Ramos (cell line): ENCODE measurements at regions not wholly inside any gene's neighbourhood (a gene's known extent, or its start where the extent isn't known, plus 50 kb on each side); places are given as distances from the start of the nearest gene placed in this dataset.

Source experiments
- in situ Hi-C: fragments of 300-500 bp; cut with MboI; formaldehyde crosslinking; loops from one replicate; pipeline ENCODE4 v1.14.3; 2022; ENCODE audit warnings: low sequenced_read_pairs; ENCODE audit not compliant: unreplicated experiment

DNA sequence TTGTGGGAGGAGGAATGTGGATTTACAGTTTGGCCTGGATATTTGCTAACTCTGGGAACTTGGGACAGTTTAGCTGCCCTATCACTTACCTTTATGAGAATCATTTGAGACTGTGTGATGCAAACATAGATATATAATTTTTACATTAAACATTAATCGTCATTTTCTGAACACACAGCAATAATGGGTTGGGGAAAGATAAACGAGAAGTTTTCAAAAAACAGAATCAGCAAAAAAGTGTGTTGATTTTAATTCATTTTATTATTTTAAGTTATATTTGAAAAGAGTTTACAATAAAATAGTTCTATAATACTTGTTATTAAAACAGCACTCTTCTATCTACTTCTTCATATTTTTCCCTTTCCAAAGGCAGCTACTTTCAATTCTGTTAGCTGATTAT lies 813.3 kb downstream of the SLC4A3 start:
- in situ Hi-C loops, result no loop called here

DNA sequence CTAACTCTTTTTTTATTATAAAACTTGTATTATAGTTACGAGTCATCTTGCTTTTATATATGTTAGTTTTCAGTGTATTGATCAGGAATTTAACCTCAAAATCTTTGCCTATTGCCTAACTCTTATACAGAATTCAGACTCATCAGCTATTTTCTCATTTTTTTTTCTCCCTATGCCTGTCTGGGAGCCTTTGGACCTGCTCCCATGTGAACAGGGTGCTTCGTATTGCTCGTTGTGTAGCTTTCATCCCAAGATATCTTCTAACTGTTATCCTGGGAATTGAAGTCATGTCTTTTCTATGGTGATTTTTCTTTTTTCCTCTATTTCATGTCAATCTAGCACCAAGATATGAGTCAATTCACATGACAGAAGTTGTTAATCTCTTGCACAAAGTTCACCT lies 814.0 kb downstream of the SLC4A3 start:
- in situ Hi-C loops, result no loop called here

DNA sequence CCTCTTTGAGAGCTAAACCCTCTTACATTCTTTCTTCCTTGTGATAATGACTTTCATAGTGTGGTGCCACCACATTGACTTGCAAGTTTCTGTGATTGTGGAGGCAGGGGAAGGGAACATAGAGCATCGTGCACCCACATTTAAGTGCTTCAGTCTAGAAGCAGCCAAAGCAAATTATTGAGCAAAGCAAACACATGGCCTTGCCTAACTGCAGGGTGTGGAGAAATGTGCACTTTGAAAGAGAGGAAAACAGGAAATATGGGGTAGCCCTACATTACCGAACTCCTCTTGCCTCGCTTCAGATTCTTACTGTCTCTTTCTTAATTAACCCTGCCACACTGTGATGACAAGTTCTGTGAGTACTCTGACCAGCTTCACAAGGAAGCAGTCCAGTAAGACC lies 814.6 kb downstream of the SLC4A3 start:
- in situ Hi-C loops, result no loop called here

- in situ Hi-C loops, result no loop called here
Measured at GRCh38 chr2:220445429-220446105, 818.1 kb downstream of the SLC4A3 start.

- in situ Hi-C loops, result no loop called here
Measured at GRCh38 chr2:220446106-220446712, 818.8 kb downstream of the SLC4A3 start.

DNA sequence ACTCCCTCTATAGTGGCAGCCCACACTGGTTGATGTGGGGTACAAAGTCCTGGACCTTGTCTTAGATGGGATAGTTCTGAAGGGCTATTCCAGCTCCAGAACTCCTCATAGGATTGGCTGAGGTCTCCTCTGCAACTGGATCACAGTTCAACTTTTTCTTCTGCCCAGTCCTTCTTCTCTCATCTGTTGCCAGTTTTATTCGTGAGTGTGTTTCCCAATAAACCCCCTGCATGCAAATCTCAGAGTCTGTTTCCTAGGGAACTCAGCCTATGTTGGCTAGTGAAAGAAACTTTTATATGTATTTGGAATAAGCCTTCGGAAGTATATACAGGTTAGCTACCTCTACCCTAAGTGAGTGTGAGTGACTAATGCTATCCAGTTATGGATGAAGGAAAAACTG lies 823.4 kb downstream of the SLC4A3 start:
- in situ Hi-C loops, result no loop called here

DNA sequence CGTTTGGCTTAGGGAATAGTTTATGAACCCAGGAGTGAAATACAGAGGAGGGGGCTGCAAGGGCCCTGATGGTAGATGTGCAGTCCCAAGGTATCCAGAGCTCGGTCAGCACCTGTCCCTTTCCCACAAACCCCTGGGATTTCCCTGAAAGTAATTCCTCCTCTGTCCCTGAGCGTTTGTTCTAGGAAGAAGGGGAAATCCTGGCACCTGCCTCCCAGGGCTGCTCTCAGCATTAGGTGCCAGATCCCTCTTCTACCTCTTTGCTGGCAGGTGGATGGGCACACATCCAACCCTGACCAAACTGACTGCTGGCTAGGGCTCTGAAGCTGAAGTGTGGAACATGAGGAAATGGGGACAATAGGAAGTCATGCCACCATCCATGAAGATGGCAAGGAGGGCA lies 824.0 kb downstream of the SLC4A3 start:
- in situ Hi-C loops, result no loop called here

- in situ Hi-C loops, result no loop called here
Measured at GRCh38 chr2:220452561-220452960, 825.1 kb downstream of the SLC4A3 start.

GRCh38 chr2:220455351-220455990 lies 828.0 kb downstream of the SLC4A3 start:
- in situ Hi-C loops, result no loop called here

- in situ Hi-C loops, result no loop called here
Measured at GRCh38 chr2:220458051-220458450, 830.6 kb downstream of the SLC4A3 start.

GRCh38 chr2:220460257-220460985 lies 833.0 kb downstream of the SLC4A3 start:
- in situ Hi-C loops, result no loop called here

- in situ Hi-C loops, result no loop called here
Measured at GRCh38 chr2:220463876-220464275, 836.4 kb downstream of the SLC4A3 start.

GRCh38 chr2:220465700-220466099 lies 838.3 kb downstream of the SLC4A3 start:
- in situ Hi-C loops, result no loop called here

DNA sequence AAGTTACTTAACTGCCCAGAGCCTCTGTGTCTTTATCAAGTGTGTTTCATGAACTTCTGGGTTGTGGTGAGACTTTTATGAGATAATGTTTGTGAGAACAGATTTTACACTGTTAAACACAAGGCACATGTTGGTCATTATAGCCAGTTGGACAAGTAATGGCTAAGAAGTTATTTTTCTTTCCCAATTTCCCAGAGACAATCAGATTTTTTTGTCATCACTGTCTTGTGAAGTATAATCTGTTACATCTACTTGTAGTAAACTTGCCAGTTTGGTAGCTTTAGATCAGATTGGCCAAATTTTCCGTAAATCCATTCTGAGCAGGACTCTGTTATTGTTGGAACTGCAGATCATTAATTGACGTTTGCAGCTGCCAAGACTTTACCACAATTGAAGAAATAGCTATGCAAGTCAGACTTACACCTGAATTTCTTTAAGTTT lies 838.8 kb downstream of the SLC4A3 start:
- in situ Hi-C loops, result no loop called here

- in situ Hi-C loops, result no loop called here
Measured at GRCh38 chr2:220469201-220469600, 841.8 kb downstream of the SLC4A3 start.

- in situ Hi-C loops, result no loop called here
Measured at GRCh38 chr2:220473611-220474010, 846.2 kb downstream of the SLC4A3 start.

- in situ Hi-C loops, result no loop called here
Measured at GRCh38 chr2:220476877-220477276, 849.4 kb downstream of the SLC4A3 start.

DNA sequence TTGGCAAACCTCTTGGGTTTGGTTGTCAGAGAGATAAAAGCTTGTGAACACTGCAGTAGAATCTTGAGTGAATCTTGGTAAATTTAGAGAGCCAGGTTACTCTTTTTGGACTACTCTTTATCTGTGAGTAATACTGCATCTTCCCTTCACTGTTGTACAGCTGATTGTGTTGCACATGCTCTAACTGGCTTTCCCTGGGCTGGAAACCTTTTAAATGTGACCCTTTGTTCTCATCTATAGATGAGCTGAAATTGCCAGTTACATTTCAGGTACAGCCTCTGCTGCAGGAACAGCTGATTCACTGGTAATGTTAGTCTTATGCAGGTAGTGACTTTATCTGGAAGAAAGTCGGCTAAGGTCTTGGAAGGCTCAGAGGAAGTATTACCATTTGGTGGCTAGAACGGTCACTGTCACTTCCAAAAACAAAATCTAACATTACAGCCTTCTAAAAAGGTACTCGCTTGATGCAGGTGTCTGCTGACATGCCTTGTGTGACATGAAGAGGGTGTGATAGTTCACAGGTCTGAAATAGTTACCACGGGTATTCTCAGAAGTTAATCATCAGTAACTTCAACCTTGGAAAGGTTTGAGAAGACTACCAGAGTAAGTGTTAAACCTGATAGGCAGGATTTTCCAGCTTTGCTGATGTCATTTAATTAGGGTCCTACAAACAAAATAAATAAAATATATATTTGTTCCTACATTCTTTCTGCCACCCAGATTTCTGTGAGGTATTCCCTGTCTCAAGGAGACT lies 851.1 kb downstream of the SLC4A3 start:
- in situ Hi-C loops, result no loop called here

DNA sequence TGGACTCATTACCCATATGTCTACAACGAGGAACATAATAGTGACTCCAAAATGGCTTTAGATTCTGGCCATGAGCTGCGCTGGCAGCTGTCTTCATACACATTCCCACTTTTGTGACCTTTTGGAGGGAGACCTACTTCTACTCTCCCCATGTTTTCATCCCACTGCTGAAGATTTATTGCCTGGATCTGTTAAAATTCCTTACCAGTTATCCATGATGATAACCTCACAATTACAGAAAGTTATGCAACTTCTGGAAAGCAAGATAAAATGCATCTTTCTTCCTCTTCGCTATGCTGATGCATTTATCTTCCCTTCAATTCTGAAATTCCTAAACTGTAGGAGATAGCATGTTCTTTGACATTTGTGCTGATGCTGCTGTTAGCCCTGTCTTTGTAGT lies 855.3 kb downstream of the SLC4A3 start:
- in situ Hi-C loops, result no loop called here

DNA sequence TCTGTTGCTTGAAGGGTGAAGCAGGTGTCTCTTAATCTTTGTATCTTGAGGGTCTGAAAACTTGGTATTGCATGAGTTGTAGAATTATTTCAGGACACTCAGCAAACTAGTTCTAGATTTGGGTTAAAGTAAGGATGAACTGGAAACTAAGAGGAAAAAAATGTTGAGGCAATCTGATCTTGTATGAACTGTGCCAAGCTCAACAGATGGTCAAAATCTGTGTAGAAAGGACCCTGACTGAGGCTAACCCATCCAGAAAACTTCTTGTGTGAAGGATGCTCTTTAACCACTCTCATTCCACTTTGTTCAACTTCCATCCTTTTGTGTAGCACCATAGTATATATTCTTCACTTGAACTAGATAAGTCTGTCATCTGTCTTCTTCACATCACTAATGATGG lies 861.7 kb downstream of the SLC4A3 start:
- in situ Hi-C loops, result no loop called here
